Astrocyte of the cerebellum (primary cell): ENCODE measurements at regions not wholly inside any gene's neighbourhood (a gene's known extent, or its start where the extent isn't known, plus 50 kb on each side); places are given as distances from the start of the nearest gene placed in this dataset.

Experiments
- DNase-seq: peaks from one replicate; pipeline ENCODE4 v3.0.0-alpha.2; 2011; ENCODE audit warnings: low read depth
- H3K4me3 ChIP-seq: 2 replicates; pipeline ENCODE4 v1.5.1; 2011; ENCODE audit warnings: mild to moderate bottlenecking, low read depth, low read length, moderate library complexity
- CTCF ChIP-seq: IDR thresholded peaks from 2 replicates; pipeline ENCODE4 v1.5.1; 2012; ENCODE audit warnings: low read length, low read depth, moderate library complexity, mild to moderate bottlenecking; ENCODE audit errors: missing control alignments
- in situ Hi-C: cut with HindIII; loops from 2 replicates; pipeline ENCODE4 v1.10.0; 2017; ENCODE audit warnings: low sequenced_read_pairs

GRCh38 chr20:12371990-12372389 lies 454.3 kb downstream of the BTBD3 start:
- no peak overlapping the region for H3K4me3 ChIP-seq
- DNase-seq: no peak
- no peak for TF ChIP-seq CTCF
- in situ Hi-C loops: no loop called here

GRCh38 chr20:12372557-12372956 lies 454.9 kb downstream of the BTBD3 start:
- no peak for TF ChIP-seq CTCF
- in situ Hi-C loops: no loop called here
- no peak overlapping the region for H3K4me3 ChIP-seq
- no peak for DNase-seq

- DNase-seq: no peak
- no peak for TF ChIP-seq CTCF
- in situ Hi-C loops: no loop called here
- no peak overlapping the region for H3K4me3 ChIP-seq
Observed at GRCh38 chr20:12375967-12376366, 458.3 kb downstream of the BTBD3 start.

GRCh38 chr20:12383821-12384220 lies 466.1 kb downstream of the BTBD3 start:
- H3K4me3 ChIP-seq: no peak overlapping the region
- TF ChIP-seq CTCF: no peak
- in situ Hi-C loops: no loop called here
- DNase-seq: no peak

- no peak for TF ChIP-seq CTCF
- DNase-seq: no peak
- no peak overlapping the region for H3K4me3 ChIP-seq
- in situ Hi-C loops: no loop called here
Observed at GRCh38 chr20:12386821-12387220, 469.1 kb downstream of the BTBD3 start.

- in situ Hi-C loops: no loop called here
- no peak overlapping the region for H3K4me3 ChIP-seq
- DNase-seq: no peak
- no peak for TF ChIP-seq CTCF
Observed at GRCh38 chr20:12391099-12391498, 473.4 kb downstream of the BTBD3 start.

GRCh38 chr20:12394786-12395185 lies 477.1 kb downstream of the BTBD3 start:
- no peak overlapping the region for H3K4me3 ChIP-seq
- DNase-seq: no peak
- in situ Hi-C loops: no loop called here
- no peak for TF ChIP-seq CTCF
